IMR-90 (cell line): ENCODE measurements at regions not wholly inside any gene's neighbourhood (a gene's known extent, or its start where the extent isn't known, plus 50 kb on each side); places are given as distances from the start of the nearest gene placed in this dataset.

ENCODE experiments used
- CTCF ChIP-seq: conservative IDR thresholded peaks from 2 replicates; pipeline ENCODE4 v1.5.1; 2012; ENCODE audit warnings: mild to moderate bottlenecking, low read depth, low read length, improper control_type of control experiment
- FOS ChIP-seq: fragments of 150-350 bp; IDR thresholded peaks from 2 replicates; pipeline ENCODE4 v1.6.1; 2016; ENCODE audit warnings: low read depth, low read length
- MAFK ChIP-seq: IDR thresholded peaks from 2 replicates; pipeline ENCODE4 v1.6.1; 2012; ENCODE audit warnings: low read depth, low read length, improper control_type of control experiment
- MXI1 ChIP-seq: IDR thresholded peaks from 2 replicates; pipeline ENCODE4 v1.6.1; 2012; ENCODE audit warnings: low read depth, mild to moderate bottlenecking, low read length, moderate library complexity, borderline replicate concordance
- POLR2A ChIP-seq: IDR thresholded peaks from 2 replicates; pipeline ENCODE4 v1.6.1; 2012; ENCODE audit warnings: mild to moderate bottlenecking, low read depth, low read length
- RAD21 ChIP-seq: IDR thresholded peaks from 2 replicates; pipeline ENCODE4 v1.6.1; 2012; ENCODE audit warnings: low read length, improper control_type of control experiment
- RFX5 ChIP-seq: IDR thresholded peaks from 2 replicates; pipeline ENCODE4 v1.8.0; 2012; ENCODE audit warnings: low read depth, mild to moderate bottlenecking, low read length, moderate library complexity
- SMC3 ChIP-seq: fragments of 150-350 bp; IDR thresholded peaks from 2 replicates; pipeline ENCODE4 v1.6.1; 2016; ENCODE audit warnings: low read depth, mild to moderate bottlenecking, antibody characterized with exemption, low read length, moderate library complexity
- USF2 ChIP-seq: fragments of 150-350 bp; IDR thresholded peaks from 2 replicates; pipeline ENCODE4 v1.6.1; 2017; ENCODE audit warnings: mild to moderate bottlenecking, antibody characterized with exemption, low read length, low read depth

- TF ChIP-seq RFX5, result no peak
- no peak for TF ChIP-seq POLR2A
- TF ChIP-seq CTCF, result no peak
- TF ChIP-seq MXI1, result no peak
- no peak for TF ChIP-seq SMC3
- TF ChIP-seq USF2, result no peak
- TF ChIP-seq MAFK, result no peak
- TF ChIP-seq RAD21, result no peak
- TF ChIP-seq FOS, result no peak
Measured at GRCh38 chr6:14634072-14634471, 516.5 kb downstream of the CD83 start.
